SU-DHL-6 (cell line): ENCODE measurements at regions not wholly inside any gene's neighbourhood (a gene's known extent, or its start where the extent isn't known, plus 50 kb on each side); places are given as distances from the start of the nearest gene placed in this dataset.

ENCODE experiments used
- EZH2phosphoT487 ChIP-seq: fragments of 200-600 bp; sonication (generic), shearing (Covaris generic); conservative IDR thresholded peaks from 2 replicates; pipeline ENCODE4 v1.6.1; 2018; ENCODE audit warnings: mild to moderate bottlenecking, antibody characterized with exemption, low read length, moderate library complexity, mixed read lengths
- TF ChIP-seq, protein P1 (sequence below): fragments of 200-600 bp; sonication (generic); IDR thresholded peaks from one replicate; pipeline ENCODE4 v1.5.1; 2017; ENCODE audit warnings: antibody characterized with exemption, mild to moderate bottlenecking, low read length, moderate library complexity; ENCODE audit not compliant: insufficient read depth, poor library complexity, severe bottlenecking

DNA sequence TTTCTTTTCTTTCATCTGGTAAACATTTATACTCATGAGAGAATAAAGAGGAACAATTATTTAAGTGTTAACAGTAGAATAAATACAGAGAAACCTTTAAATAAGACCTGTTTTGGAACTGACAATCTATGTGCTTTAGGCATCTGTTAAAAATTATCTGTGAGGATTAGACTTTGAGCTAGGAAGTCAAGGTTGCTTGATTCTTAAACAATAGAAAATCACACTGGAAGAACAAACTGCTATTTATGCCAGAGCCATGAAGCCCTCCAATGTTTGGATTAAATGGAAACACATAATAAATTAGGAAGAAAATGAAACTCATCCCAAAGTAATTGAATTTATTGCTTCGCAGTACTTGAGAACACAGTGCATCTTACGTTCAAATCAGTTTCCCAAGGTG lies 207.2 kb upstream of the NPY2R start:
- TF ChIP-seq, protein P1, sequence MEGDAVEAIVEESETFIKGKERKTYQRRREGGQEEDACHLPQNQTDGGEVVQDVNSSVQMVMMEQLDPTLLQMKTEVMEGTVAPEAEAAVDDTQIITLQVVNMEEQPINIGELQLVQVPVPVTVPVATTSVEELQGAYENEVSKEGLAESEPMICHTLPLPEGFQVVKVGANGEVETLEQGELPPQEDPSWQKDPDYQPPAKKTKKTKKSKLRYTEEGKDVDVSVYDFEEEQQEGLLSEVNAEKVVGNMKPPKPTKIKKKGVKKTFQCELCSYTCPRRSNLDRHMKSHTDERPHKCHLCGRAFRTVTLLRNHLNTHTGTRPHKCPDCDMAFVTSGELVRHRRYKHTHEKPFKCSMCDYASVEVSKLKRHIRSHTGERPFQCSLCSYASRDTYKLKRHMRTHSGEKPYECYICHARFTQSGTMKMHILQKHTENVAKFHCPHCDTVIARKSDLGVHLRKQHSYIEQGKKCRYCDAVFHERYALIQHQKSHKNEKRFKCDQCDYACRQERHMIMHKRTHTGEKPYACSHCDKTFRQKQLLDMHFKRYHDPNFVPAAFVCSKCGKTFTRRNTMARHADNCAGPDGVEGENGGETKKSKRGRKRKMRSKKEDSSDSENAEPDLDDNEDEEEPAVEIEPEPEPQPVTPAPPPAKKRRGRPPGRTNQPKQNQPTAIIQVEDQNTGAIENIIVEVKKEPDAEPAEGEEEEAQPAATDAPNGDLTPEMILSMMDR, result no peak
- no peak for TF ChIP-seq EZH2phosphoT487
